ENCODE measurements at regions not wholly inside any gene's neighbourhood (a gene's known extent, or its start where the extent isn't known, plus 50 kb on each side); places are given as distances from the start of the nearest gene placed in this dataset.

GRCh38 chr5:68898951-68899471 lies 194.8 kb upstream of the SLC30A5 start:
- TF ChIP-seq POLR2AphosphoS5 (IDR thresholded peaks at IDR 0.05) (no peak), CTCF (IDR thresholded peaks at IDR 0.05 in 8 of 11, conservative IDR thresholded peaks at IDR 0.05 in 3 of 11) (no peak), POLR2A (IDR thresholded peaks at IDR 0.05) (no peak)
